OCI-LY1 (cell line): ENCODE measurements at regions not wholly inside any gene's neighbourhood (a gene's known extent, or its start where the extent isn't known, plus 50 kb on each side); places are given as distances from the start of the nearest gene placed in this dataset.
"Not testable (repeated sequence)": the region's sequence is repeated elsewhere in the genome, so short reads cannot be mapped to it uniquely, and the experiment has no call there.

ENCODE experiments used
- H2AFZ ChIP-seq: fragments of 200-600 bp; sonication (generic), shearing (Covaris generic); 2 replicates; pipeline ENCODE4 v1.6.0; 2014; ENCODE audit warnings: antibody characterized with exemption, mild to moderate bottlenecking, low read length
- H3F3A ChIP-seq: fragments of 200-600 bp; sonication (generic), shearing (Covaris generic); 2 replicates; pipeline ENCODE4 v1.6.0; 2014; ENCODE audit warnings: mild to moderate bottlenecking, antibody characterized with exemption, low read length, moderate library complexity; ENCODE audit not compliant: insufficient read depth
- H3K27ac ChIP-seq: fragments of 200-600 bp; sonication (generic); 2 replicates; pipeline ENCODE4 v1.5.1; 2014; ENCODE audit warnings: low read length, mixed run types, mild to moderate bottlenecking, low read depth; ENCODE audit not compliant: poor library complexity, severe bottlenecking
- H3K27me3 ChIP-seq: fragments of 200-600 bp; sonication (generic); 2 replicates; pipeline ENCODE4 v1.6.0; 2014; ENCODE audit warnings: antibody characterized with exemption, mild to moderate bottlenecking, low read length, moderate library complexity; ENCODE audit not compliant: insufficient read depth
- H3K36me3 ChIP-seq: fragments of 200-600 bp; sonication (generic); 2 replicates; pipeline ENCODE4 v1.6.1; 2014; ENCODE audit warnings: mild to moderate bottlenecking, antibody characterized with exemption, low read length, moderate library complexity, mixed read lengths; ENCODE audit not compliant: insufficient read depth
- H3K4me1 ChIP-seq: fragments of 200-600 bp; sonication (generic); 2 replicates; pipeline ENCODE4 v1.5.1; 2014; ENCODE audit warnings: mild to moderate bottlenecking, low read length, moderate library complexity; ENCODE audit not compliant: insufficient read depth, severe bottlenecking
- H3K4me2 ChIP-seq: fragments of 200-600 bp; sonication (generic), shearing (Covaris generic); 2 replicates; pipeline ENCODE4 v1.6.1; 2014; ENCODE audit warnings: low read length
- H3K4me3 ChIP-seq: fragments of 200-600 bp; sonication (generic); 2 replicates; pipeline ENCODE4 v1.5.1; 2014; ENCODE audit warnings: low read length, low read depth, mild to moderate bottlenecking, mixed read lengths; ENCODE audit not compliant: poor library complexity, severe bottlenecking
- H3K79me2 ChIP-seq: fragments of 200-600 bp; shearing (Covaris generic); 2 replicates; pipeline ENCODE4 v1.6.1; 2016; ENCODE audit warnings: mixed run types, low read length, mixed read lengths; ENCODE audit not compliant: insufficient read depth
- H3K9ac ChIP-seq: fragments of 200-600 bp; sonication (generic), shearing (Covaris generic); 2 replicates; pipeline ENCODE4 v1.6.1; 2014; ENCODE audit warnings: mild to moderate bottlenecking, low read length, mixed read lengths
- H3K9me2 ChIP-seq: fragments of 200-600 bp; sonication (generic), shearing (Covaris generic); 2 replicates; pipeline ENCODE4 v1.6.1; 2014; ENCODE audit warnings: low read depth, mild to moderate bottlenecking, low read length, mixed read lengths
- H3K9me3 ChIP-seq: fragments of 200-600 bp; shearing (Covaris generic); 2 replicates; pipeline ENCODE4 v1.6.1; 2014; ENCODE audit warnings: low read length, mixed read lengths
- H4K20me1 ChIP-seq: fragments of 200-600 bp; sonication (generic), shearing (Covaris generic); 2 replicates; pipeline ENCODE4 v1.6.0; 2016; ENCODE audit warnings: mild to moderate bottlenecking, low read length; ENCODE audit not compliant: insufficient read depth
- CTCF ChIP-seq: fragments of 200-600 bp; sonication (generic), shearing (Covaris generic); IDR thresholded peaks from 2 replicates; pipeline ENCODE4 v1.5.1; 2017; ENCODE audit warnings: mild to moderate bottlenecking, antibody characterized with exemption, low read length, moderate library complexity, mixed read lengths
- EZH2 ChIP-seq: fragments of 200-600 bp; sonication (generic), shearing (Covaris generic); IDR thresholded peaks from 2 replicates; pipeline ENCODE4 v1.8.0; 2017; ENCODE audit warnings: borderline replicate concordance, mixed run types, mild to moderate bottlenecking, antibody characterized with exemption, low read length, moderate library complexity, mixed read lengths

DNA sequence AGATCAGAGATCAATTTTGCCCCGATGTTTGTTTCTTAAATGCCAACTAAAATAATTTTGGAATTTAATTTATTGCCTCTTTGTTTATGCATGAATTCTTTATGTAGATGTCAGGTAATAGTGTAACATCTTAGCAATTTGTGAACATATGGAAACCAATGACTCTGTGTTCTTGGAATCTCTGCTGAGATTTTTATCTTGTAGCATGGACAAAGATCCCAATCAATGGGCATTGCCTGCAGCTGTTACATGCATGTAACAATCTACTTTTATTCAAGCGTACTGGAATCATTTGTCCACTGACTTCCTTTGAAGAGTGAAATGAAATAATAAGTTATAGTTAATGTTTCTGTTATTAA lies 61.6 kb upstream of the ARSJ start:
- no peaks in the 10 kb centered on the region for H3F3A ChIP-seq
- H3K27ac ChIP-seq: no peak overlapping the region
- H3K4me1 ChIP-seq: no peaks in the 10 kb centered on the region
- H3K9me2 ChIP-seq: no peaks in the 10 kb centered on the region
- no peak overlapping the region for H3K4me3 ChIP-seq
- no peak overlapping the region for H3K4me2 ChIP-seq
- no peaks in the 10 kb centered on the region for H3K36me3 ChIP-seq
- no peaks in the 10 kb centered on the region for H3K27me3 ChIP-seq
- H3K9me3 ChIP-seq: no peaks in the 10 kb centered on the region
- no peaks in the 10 kb centered on the region for H4K20me1 ChIP-seq
- TF ChIP-seq CTCF (no peak), EZH2 (no peak)
- H3K9ac ChIP-seq: no peak overlapping the region
- no peak overlapping the region for H2AFZ ChIP-seq
- no peaks in the 10 kb centered on the region for H3K79me2 ChIP-seq

DNA sequence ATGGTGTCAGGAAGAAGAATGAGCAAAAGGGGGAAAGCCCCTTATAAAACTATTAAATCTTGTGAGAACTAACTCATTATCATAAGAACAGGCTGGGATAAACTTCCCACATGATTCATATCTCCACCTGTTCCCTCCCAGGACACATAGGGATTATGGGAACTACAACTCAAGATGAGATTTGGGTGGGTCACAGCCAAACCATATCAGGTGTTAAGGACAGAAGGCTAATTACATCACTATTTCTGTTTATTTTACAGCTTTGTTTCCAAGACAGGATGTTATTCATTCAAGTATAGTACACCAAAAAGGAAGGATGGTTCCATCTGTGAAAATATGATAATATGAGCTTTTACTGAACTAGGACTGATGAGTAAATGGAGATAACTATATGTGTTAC lies 63.7 kb upstream of the ARSJ start:
- no peak for TF ChIP-seq CTCF
- no peak for TF ChIP-seq EZH2
- no peak overlapping the region for H3K27ac ChIP-seq
- H3F3A ChIP-seq: no peaks in the 10 kb centered on the region

GRCh38 chr4:114044351-114044750 lies 64.9 kb upstream of the ARSJ start:
- H3F3A ChIP-seq, H3K27me3 ChIP-seq, H2AFZ ChIP-seq, H3K4me3 ChIP-seq, H3K4me2 ChIP-seq, H4K20me1 ChIP-seq, H3K9ac ChIP-seq, H3K9me3 ChIP-seq, H3K79me2 ChIP-seq, H3K36me3 ChIP-seq, H3K27ac ChIP-seq, H3K4me1 ChIP-seq, H3K9me2 ChIP-seq: not testable (repeated sequence)

More for the DNA sequence above, 63.7 kb upstream of the ARSJ start:
- H3K4me3 ChIP-seq: no peak overlapping the region
- H3K9me3 ChIP-seq: no peaks in the 10 kb centered on the region
- no peaks in the 10 kb centered on the region for H3K27me3 ChIP-seq
- no peaks in the 10 kb centered on the region for H3K9me2 ChIP-seq
- H3K4me2 ChIP-seq: no peak overlapping the region
- H3K9ac ChIP-seq: no peak overlapping the region
- no peaks in the 10 kb centered on the region for H3K36me3 ChIP-seq
- H3K79me2 ChIP-seq: no peaks in the 10 kb centered on the region
- H3K4me1 ChIP-seq: no peaks in the 10 kb centered on the region
- no peak overlapping the region for H2AFZ ChIP-seq
- H4K20me1 ChIP-seq: no peaks in the 10 kb centered on the region

DNA sequence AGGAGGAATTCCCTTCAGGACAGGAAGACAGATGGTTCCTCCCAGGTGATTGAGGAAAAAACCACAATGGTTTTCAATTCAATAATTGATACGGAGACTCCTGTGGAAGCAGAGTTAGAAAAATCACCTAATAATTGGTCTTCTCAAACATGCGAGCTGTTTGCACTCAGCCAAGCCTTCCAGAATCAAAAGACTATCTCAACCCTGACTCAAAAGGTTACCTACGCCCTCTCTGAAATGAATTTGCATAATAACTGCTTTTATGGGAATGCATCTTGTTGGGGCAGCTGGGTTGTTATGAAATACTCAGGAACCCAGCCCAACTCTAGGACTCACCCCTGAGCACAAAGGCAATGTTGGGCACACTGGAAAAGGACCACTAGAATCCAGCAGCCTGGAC lies 66.9 kb upstream of the ARSJ start:
- Histone ChIP-seq H3K36me3 (no peaks in the 10 kb centered on the region), H3K4me1 (no peaks in the 10 kb centered on the region), H3F3A (no peaks in the 10 kb centered on the region), H3K27me3 (no peaks in the 10 kb centered on the region), H3K79me2 (no peaks in the 10 kb centered on the region), H3K27ac (no peak overlapping the region), H4K20me1 (no peaks in the 10 kb centered on the region), H3K4me2 (no peak overlapping the region), H3K9me3 (no peaks in the 10 kb centered on the region), H3K4me3 (no peak overlapping the region), H3K9ac (no peak overlapping the region), H2AFZ (no peak overlapping the region), H3K9me2 (no peaks in the 10 kb centered on the region)
- TF ChIP-seq EZH2 (no peak), CTCF (no peak)

GRCh38 chr4:114048154-114048553 lies 68.7 kb upstream of the ARSJ start:
- not testable (repeated sequence) for H3K9me2 ChIP-seq, H3K27me3 ChIP-seq, H3K4me1 ChIP-seq, H2AFZ ChIP-seq, H3K36me3 ChIP-seq, H3K9ac ChIP-seq, H3K9me3 ChIP-seq, H3F3A ChIP-seq, H3K79me2 ChIP-seq, H3K4me2 ChIP-seq, H3K27ac ChIP-seq, H3K4me3 ChIP-seq, H4K20me1 ChIP-seq
